IPS-20b (cell line): ENCODE measurements at regions not wholly inside any gene's neighbourhood (a gene's known extent, or its start where the extent isn't known, plus 50 kb on each side); places are given as distances from the start of the nearest gene placed in this dataset.

Experiments used
- H3K27ac ChIP-seq: one replicate; pipeline ENCODE4 v1.5.1; 2013; ENCODE audit warnings: low read length
- H3K27me3 ChIP-seq: 2 replicates; pipeline ENCODE4 v1.6.1; 2013; ENCODE audit warnings: mild to moderate bottlenecking, low read length, inconsistent platforms; ENCODE audit not compliant: insufficient read depth
- H3K36me3 ChIP-seq: 2 replicates; pipeline ENCODE4 v1.6.1; 2013; ENCODE audit warnings: low read depth, mild to moderate bottlenecking, inconsistent platforms, low read length, moderate library complexity; ENCODE audit not compliant: insufficient read depth
- H3K4me1 ChIP-seq: 2 replicates; pipeline ENCODE4 v1.6.1; 2013; ENCODE audit warnings: mild to moderate bottlenecking, control low read depth, inconsistent platforms, low read length, moderate library complexity; ENCODE audit not compliant: insufficient read depth
- H3K4me3 ChIP-seq: 2 replicates; pipeline ENCODE4 v1.5.1; 2013; ENCODE audit warnings: mild to moderate bottlenecking, low read length, inconsistent platforms
- H3K9ac ChIP-seq: 2 replicates; pipeline ENCODE4 v1.6.1; 2013; ENCODE audit warnings: low read depth, mild to moderate bottlenecking, inconsistent platforms, low read length, moderate library complexity
- H3K9me3 ChIP-seq: 2 replicates; pipeline ENCODE4 v1.6.1; 2013; ENCODE audit warnings: mild to moderate bottlenecking, low read depth, low read length, inconsistent platforms; ENCODE audit not compliant: insufficient read depth

DNA sequence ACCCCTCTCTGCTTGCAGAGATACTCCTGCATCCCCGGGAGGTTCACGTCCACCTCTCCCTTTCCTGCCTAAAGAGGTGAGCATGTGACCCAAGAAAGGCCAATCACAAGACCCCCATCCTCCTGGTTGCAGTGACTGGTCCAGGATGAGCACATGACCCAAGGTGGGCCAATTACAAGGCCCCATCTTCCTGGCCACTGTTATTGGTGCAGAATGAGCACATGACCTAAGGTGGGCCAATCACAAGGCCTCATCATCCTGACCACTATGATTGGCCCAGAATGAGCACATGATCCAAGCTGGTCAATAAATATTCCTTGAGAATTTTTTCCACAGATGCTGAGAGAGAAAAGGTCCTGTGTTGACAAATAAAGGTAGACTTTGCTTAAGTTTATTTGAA lies 350.7 kb downstream of the EFNB2 start:
- no peaks in the 10 kb centered on the region for H3K4me1 ChIP-seq
- no peaks in the 10 kb centered on the region for H3K9me3 ChIP-seq
- no peaks in the 10 kb centered on the region for H3K36me3 ChIP-seq
- no peak overlapping the region for H3K4me3 ChIP-seq
- no peak overlapping the region for H3K27ac ChIP-seq
- H3K9ac ChIP-seq: no peak overlapping the region
- no peaks in the 10 kb centered on the region for H3K27me3 ChIP-seq

DNA sequence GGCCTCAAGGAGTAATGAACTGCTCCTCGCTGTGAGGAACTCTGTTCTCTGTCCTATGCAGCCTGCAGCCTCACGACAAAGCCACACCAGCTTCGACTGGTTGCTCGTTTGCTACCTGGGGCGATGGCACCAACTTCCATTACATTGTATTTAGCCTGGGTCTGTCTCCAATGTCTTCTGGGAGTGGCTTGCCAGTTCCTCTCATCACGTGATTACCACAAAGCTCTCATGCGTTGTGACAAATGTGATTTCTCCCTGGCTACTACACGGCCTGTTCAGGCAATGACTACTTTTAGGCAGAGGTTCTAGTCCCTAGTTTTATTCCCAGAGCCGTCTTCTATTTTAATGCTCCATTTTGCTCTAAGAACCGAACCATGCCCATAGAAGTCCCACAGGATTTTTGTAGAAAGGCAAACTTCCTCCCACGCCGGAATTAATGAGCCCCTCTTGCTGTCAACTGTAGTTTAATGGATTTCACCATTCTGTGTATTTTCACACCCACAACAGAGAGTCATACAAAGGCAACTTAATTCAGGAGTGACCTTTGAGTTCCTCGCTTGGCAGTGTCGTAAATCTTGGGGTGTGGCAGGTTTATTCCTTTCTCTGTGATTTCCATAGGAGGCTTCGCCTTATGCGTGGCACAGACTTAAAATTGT lies 351.9 kb downstream of the EFNB2 start:
- H3K27me3 ChIP-seq: no peaks in the 10 kb centered on the region
- H3K4me3 ChIP-seq: no peak overlapping the region
- no peaks in the 10 kb centered on the region for H3K9me3 ChIP-seq
- H3K36me3 ChIP-seq: no peaks in the 10 kb centered on the region
- no peaks in the 10 kb centered on the region for H3K4me1 ChIP-seq
- H3K9ac ChIP-seq: no peak overlapping the region
- no peak overlapping the region for H3K27ac ChIP-seq

DNA sequence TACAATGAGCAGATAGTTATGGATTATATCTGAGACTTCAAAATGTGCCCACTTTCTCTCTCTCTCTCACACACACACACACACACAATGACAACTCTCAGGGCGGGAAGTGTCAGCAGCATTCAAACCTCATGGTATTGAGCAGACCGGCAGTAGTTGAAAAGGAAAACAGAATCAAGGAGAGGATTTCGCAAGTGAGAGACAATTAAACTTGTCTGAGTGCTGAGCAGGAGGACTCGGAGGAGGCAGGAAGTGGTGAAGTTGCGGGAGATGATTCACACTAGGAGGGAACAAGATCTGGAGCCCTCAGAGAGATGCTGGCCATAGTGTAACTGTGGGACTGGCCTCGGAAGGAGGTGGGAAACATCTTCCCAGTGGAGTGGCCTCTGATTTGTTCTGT lies 353.1 kb downstream of the EFNB2 start:
- H3K36me3 ChIP-seq: no peaks in the 10 kb centered on the region
- H3K27me3 ChIP-seq: no peaks in the 10 kb centered on the region
- H3K4me1 ChIP-seq: no peaks in the 10 kb centered on the region
- no peak overlapping the region for H3K9ac ChIP-seq
- H3K27ac ChIP-seq: no peak overlapping the region
- no peaks in the 10 kb centered on the region for H3K9me3 ChIP-seq
- H3K4me3 ChIP-seq: no peak overlapping the region

DNA sequence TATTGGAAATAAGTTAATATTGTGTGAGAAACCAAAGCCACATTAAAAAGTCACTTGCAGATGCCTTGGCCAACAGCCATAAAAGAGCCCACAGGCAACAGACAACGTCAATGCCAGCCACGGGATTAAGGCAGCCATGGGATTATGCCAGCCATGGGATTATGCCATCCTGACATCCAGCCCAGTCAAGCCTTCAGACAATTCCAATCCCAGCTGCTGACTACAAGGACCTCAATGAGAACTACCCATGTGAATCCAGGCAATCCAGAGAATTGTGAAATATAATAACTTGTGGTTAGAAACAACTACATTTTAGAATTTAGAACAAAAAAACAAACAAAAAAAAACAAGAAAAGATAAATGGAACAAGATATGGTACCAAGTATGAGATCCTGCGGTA lies 356.6 kb downstream of the EFNB2 start:
- Histone ChIP-seq H3K9me3 (no peaks in the 10 kb centered on the region), H3K27me3 (no peaks in the 10 kb centered on the region), H3K9ac (no peak overlapping the region), H3K4me1 (no peaks in the 10 kb centered on the region), H3K36me3 (no peaks in the 10 kb centered on the region), H3K4me3 (no peak overlapping the region), H3K27ac (no peak overlapping the region)

DNA sequence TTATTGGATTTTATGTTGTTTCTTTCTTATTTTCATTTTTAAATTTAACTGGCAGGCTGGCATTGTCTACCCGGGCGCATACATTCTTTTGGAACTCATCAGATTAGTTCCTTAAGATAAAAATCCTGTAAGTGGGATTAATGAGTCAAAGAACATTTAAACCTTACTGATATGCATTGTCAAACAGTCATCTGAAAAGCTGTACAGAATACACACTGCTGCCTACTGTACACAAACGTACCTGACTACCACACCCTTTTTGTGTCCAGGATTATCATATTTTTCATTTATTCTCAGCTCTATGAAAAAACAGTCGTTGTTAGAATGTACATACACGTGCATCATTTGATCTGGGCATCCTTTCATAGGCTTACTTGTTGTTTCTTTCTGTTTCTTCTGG lies 358.3 kb downstream of the EFNB2 start:
- H3K36me3 ChIP-seq: no peaks in the 10 kb centered on the region
- H3K9me3 ChIP-seq: no peaks in the 10 kb centered on the region
- H3K27ac ChIP-seq: no peak overlapping the region
- no peak overlapping the region for H3K9ac ChIP-seq
- H3K4me3 ChIP-seq: no peak overlapping the region
- no peaks in the 10 kb centered on the region for H3K4me1 ChIP-seq
- no peaks in the 10 kb centered on the region for H3K27me3 ChIP-seq

DNA sequence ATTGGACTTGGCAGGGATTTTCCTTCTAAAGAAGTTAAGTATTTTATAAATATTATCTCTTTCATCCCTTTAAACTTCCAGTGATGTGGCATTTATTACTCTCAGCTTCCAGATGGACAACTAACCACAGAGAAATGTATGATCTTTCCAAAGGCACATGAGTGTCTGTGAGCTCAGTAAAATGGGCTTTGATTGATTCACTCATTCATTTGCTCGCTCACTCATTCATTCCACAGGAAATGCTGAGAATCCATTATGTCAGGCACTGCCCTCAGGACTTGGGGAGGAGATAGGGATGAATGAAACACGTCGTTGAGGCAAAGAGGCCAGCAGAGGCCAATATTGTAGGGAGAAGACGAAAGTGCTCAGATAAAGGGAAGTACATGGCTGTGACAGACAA lies 359.3 kb downstream of the EFNB2 start:
- H3K36me3 ChIP-seq: no peaks in the 10 kb centered on the region
- H3K4me1 ChIP-seq: no peaks in the 10 kb centered on the region
- H3K4me3 ChIP-seq: no peak overlapping the region
- H3K9me3 ChIP-seq: no peaks in the 10 kb centered on the region
- no peaks in the 10 kb centered on the region for H3K27me3 ChIP-seq
- no peak overlapping the region for H3K9ac ChIP-seq
- H3K27ac ChIP-seq: no peak overlapping the region

DNA sequence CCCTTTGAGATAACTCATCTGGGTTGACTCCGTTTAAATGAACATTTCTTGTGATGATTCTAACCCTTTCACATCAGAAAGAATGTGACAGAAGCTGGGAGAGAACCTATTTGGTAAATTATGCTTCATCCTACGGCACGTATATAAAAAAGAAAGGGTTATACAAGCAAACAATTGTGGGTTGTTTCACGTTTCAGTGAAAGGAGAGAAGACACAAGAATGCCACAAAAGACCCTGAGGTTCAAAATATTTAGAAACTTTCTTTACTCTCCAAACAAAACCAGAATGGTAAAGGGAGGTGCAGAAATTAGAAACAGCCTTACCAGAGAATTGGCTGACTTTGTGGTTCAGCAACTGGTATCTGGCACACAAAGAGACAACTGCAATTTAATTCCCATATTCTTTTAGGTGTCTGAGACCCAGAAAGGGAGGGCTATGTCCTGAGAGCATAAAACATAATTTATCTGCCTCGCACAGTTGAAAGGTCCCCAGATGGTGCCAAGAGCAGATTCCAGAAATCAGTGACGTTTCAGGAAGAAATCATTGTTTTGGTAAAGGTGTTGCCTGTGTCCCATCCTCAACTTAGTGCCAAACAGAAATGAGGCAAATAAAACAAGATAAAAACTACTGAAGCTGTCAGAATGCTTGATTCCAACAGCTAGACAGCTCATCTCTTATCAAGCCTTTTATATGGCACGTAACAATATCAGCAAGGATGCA lies 361.4 kb downstream of the EFNB2 start:
- Histone ChIP-seq H3K9ac (no peak overlapping the region), H3K4me3 (no peak overlapping the region), H3K4me1 (no peaks in the 10 kb centered on the region), H3K27me3 (no peaks in the 10 kb centered on the region), H3K9me3 (no peaks in the 10 kb centered on the region), H3K36me3 (no peaks in the 10 kb centered on the region), H3K27ac (no peak overlapping the region)

DNA sequence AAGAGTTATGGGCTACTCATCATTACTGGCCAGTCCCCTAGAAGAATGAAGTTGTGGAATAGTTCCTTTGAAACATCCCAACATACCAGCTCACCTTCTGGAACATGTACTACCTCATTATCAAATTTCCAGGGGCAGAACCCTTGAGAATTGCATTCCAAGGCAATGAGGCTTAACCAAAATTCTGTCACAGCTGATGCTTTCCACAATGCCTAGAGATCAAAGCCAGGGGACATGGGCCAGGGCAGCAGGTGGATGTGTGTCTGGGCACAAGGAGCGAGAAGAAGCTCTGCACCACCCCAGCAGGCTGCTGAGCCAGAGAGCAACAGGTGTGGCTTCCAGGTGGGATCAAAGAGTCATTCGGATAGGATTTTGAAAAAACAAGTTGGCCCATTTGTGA lies 362.1 kb downstream of the EFNB2 start:
- no peak overlapping the region for H3K9ac ChIP-seq
- no peaks in the 10 kb centered on the region for H3K27me3 ChIP-seq
- no peaks in the 10 kb centered on the region for H3K36me3 ChIP-seq
- H3K9me3 ChIP-seq: no peaks in the 10 kb centered on the region
- no peak overlapping the region for H3K4me3 ChIP-seq
- no peaks in the 10 kb centered on the region for H3K4me1 ChIP-seq
- H3K27ac ChIP-seq: no peak overlapping the region

DNA sequence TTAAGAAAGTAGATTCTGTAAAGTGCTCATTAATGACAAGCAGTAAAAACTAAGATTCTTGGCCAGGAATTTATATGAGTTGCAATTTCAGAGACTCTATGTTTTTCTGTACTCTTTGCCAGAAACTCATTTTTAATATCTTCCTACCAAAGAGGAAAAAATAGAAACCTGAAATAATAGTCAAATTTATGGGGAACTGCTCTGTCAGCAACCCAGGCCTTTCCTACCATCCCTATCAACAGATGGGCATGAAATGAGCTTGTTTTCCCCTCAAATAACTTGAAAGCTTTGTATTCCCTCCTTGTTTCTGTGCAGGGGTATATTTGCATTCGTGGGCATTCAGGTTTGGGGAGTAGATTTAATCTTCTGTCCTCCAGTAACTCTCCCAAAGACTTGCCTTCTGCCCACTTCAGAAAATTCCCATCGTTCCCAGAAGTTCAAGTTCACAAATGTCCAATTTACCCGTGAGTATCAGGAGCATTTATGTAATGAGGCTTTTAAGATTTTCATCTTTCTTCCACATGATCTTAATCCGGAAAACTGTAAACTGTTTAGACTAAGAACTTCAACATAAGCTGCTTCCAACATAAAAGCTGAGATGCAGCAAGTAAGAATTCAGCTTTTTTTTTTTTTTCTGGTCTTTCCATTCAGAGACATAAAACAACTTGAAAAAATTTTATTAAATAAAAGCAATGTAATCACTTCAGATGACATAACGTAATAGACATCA lies 363.1 kb downstream of the EFNB2 start:
- no peak overlapping the region for H3K27ac ChIP-seq
- H3K4me3 ChIP-seq: no peak overlapping the region
- no peaks in the 10 kb centered on the region for H3K9me3 ChIP-seq
- no peaks in the 10 kb centered on the region for H3K36me3 ChIP-seq
- H3K27me3 ChIP-seq: no peaks in the 10 kb centered on the region
- no peak overlapping the region for H3K9ac ChIP-seq
- no peaks in the 10 kb centered on the region for H3K4me1 ChIP-seq

DNA sequence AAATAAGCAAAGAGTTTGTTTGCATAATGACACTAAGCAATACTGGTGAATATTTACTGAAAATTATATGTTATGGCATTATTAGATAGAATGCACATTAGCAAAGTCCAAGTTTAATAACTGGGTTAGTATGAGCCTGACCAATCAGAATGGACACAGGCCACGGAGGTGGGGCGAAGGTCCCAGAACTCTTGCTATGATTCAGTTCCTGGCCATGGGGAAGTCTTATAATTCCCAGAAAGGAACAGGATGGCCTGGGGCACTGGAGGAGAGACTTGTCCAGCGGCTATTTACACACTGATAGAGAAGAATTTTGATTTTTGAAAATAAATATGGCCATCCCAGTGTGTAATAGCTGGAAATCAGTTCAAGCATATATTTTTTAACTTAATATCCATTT lies 372.0 kb downstream of the EFNB2 start:
- H3K27ac ChIP-seq: no peak overlapping the region
- no peaks in the 10 kb centered on the region for H3K4me1 ChIP-seq
- no peaks in the 10 kb centered on the region for H3K9me3 ChIP-seq
- H3K4me3 ChIP-seq: no peak overlapping the region
- no peak overlapping the region for H3K9ac ChIP-seq
- no peaks in the 10 kb centered on the region for H3K36me3 ChIP-seq
- H3K27me3 ChIP-seq: no peaks in the 10 kb centered on the region

DNA sequence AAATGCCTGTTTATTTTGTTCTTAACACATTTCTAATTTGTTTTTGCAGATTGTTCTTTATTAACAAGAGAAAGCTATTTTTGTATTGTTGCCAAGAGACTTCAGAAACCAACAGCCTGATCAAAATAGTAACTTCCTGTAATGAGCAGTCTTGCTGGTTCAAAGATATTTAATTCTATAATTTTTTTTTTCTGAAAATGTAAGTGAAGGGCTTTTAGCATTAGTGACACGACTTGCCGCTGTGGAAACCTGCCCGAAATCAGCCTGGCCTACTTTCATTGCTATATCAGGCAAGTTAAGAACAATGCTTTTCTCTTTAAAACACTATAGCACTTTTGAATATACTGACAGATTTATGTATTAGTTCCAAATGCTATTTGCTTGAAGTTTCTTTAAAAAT lies 374.3 kb downstream of the EFNB2 start:
- no peak overlapping the region for H3K4me3 ChIP-seq
- no peak overlapping the region for H3K9ac ChIP-seq
- H3K9me3 ChIP-seq: no peaks in the 10 kb centered on the region
- no peaks in the 10 kb centered on the region for H3K4me1 ChIP-seq
- H3K27ac ChIP-seq: no peak overlapping the region
- H3K27me3 ChIP-seq: no peaks in the 10 kb centered on the region
- H3K36me3 ChIP-seq: no peaks in the 10 kb centered on the region
